NCI-H1092 treated with DMSO at 0.1 percent for 48 hours (cell line): ENCODE measurements at regions not wholly inside any gene's neighbourhood (a gene's known extent, or its start where the extent isn't known, plus 50 kb on each side); places are given as distances from the start of the nearest gene placed in this dataset.
A peak's percentile ranks its signal among the peaks of the same experiment; 100 is the strongest.

Experiments used
- DNase-seq: peaks from one replicate; lab custom pipeline; 2025; lab: John Stamatoyannopoulos, UW

- DNase-seq, result peak; percentile 60
Measured at GRCh38 chr1:201686714-201687455, 142.1 kb upstream of the IPO9 start.

GRCh38 chr1:201688514-201688913, 140.4 kb upstream of the IPO9 start:
- DNase-seq, result no peak

- no peak for DNase-seq
Measured at GRCh38 chr1:201689647-201690046, 139.3 kb upstream of the IPO9 start.

GRCh38 chr1:201690528-201690927, 138.4 kb upstream of the IPO9 start:
- no peak for DNase-seq

- DNase-seq, result no peak
Measured at GRCh38 chr1:201691716-201692554, 137.0 kb upstream of the IPO9 start.

GRCh38 chr1:201692555-201693394, 136.2 kb upstream of the IPO9 start:
- DNase-seq, result peak; percentile 79

- DNase-seq, result no peak
Measured at GRCh38 chr1:201693890-201694607, 134.9 kb upstream of the IPO9 start.

- no peak for DNase-seq
Measured at GRCh38 chr1:201694608-201695335, 134.2 kb upstream of the IPO9 start.

GRCh38 chr1:201695607-201696006, 133.3 kb upstream of the IPO9 start:
- DNase-seq, result no peak

- DNase-seq, result peak; percentile 55
Measured at GRCh38 chr1:201696217-201696761, 132.7 kb upstream of the IPO9 start.

- DNase-seq, result no peak
Measured at GRCh38 chr1:201697174-201697573, 131.8 kb upstream of the IPO9 start.

- DNase-seq, result no peak
Measured at GRCh38 chr1:201701831-201702230, 127.1 kb upstream of the IPO9 start.

GRCh38 chr1:201702936-201703335, 126.0 kb upstream of the IPO9 start:
- DNase-seq, result peak; percentile 98

- DNase-seq, result peak; percentile 87
Measured at GRCh38 chr1:201703621-201704438, 125.1 kb upstream of the IPO9 start.

GRCh38 chr1:201704439-201704792, 124.5 kb upstream of the IPO9 start:
- no peak for DNase-seq

GRCh38 chr1:201705389-201705788, 123.6 kb upstream of the IPO9 start:
- no peak for DNase-seq

GRCh38 chr1:201706109-201706508, 122.8 kb upstream of the IPO9 start:
- DNase-seq, result no peak

GRCh38 chr1:201707027-201707426, 121.9 kb upstream of the IPO9 start:
- no peak for DNase-seq

GRCh38 chr1:201707656-201708055, 121.3 kb upstream of the IPO9 start:
- no peak for DNase-seq

GRCh38 chr1:201708085-201708512, 120.9 kb upstream of the IPO9 start:
- no peak for DNase-seq
